GM19372 (cell line): ENCODE measurements at regions not wholly inside any gene's neighbourhood (a gene's known extent, or its start where the extent isn't known, plus 50 kb on each side); places are given as distances from the start of the nearest gene placed in this dataset.

Experiments
- ATAC-seq: cut with Tn5 transposase; IDR thresholded peaks from one replicate; pipeline ENCODE4 v1.9.1; 2021; ENCODE audit warnings: mild to moderate bottlenecking, low read depth, moderate library complexity; ENCODE audit not compliant: unreplicated experiment

- ATAC-seq: no peak
Measured at GRCh38 chr15:93268066-93268465, 179.1 kb upstream of the RGMA start.

GRCh38 chr15:93266291-93266690 lies 177.3 kb upstream of the RGMA start:
- ATAC-seq: no peak

GRCh38 chr15:93265111-93265556 lies 176.1 kb upstream of the RGMA start:
- ATAC-seq: no peak

- no peak for ATAC-seq
Measured at GRCh38 chr15:93261845-93262244, 172.8 kb upstream of the RGMA start.

- ATAC-seq: no peak
Measured at GRCh38 chr15:93257920-93258319, 168.9 kb upstream of the RGMA start.

- ATAC-seq: no peak
Measured at GRCh38 chr15:93253681-93254080, 164.7 kb upstream of the RGMA start.

GRCh38 chr15:93252780-93253179 lies 163.8 kb upstream of the RGMA start:
- ATAC-seq: no peak

- ATAC-seq: no peak
Measured at GRCh38 chr15:93250950-93251349, 161.9 kb upstream of the RGMA start.

- ATAC-seq: no peak
Measured at GRCh38 chr15:93250209-93250608, 161.2 kb upstream of the RGMA start.

- ATAC-seq: no peak
Measured at GRCh38 chr15:93249623-93250022, 160.6 kb upstream of the RGMA start.

- ATAC-seq: no peak
Measured at GRCh38 chr15:93247466-93248121, 158.6 kb upstream of the RGMA start.

- no peak for ATAC-seq
Measured at GRCh38 chr15:93246266-93247242, 157.5 kb upstream of the RGMA start.

- no peak for ATAC-seq
Measured at GRCh38 chr15:93245661-93246042, 156.6 kb upstream of the RGMA start.

GRCh38 chr15:93244696-93245660 lies 156.0 kb upstream of the RGMA start:
- ATAC-seq: no peak

GRCh38 chr15:93243573-93243972 lies 154.6 kb upstream of the RGMA start:
- ATAC-seq: no peak

GRCh38 chr15:93241696-93242585 lies 152.9 kb upstream of the RGMA start:
- ATAC-seq: no peak

- ATAC-seq: no peak
Measured at GRCh38 chr15:93239993-93240392, 151.0 kb upstream of the RGMA start.

GRCh38 chr15:93239591-93239990 lies 150.6 kb upstream of the RGMA start:
- no peak for ATAC-seq

GRCh38 chr15:93238641-93239040 lies 149.6 kb upstream of the RGMA start:
- no peak for ATAC-seq
